H9 (cell line): ENCODE measurements at regions not wholly inside any gene's neighbourhood (a gene's known extent, or its start where the extent isn't known, plus 50 kb on each side); places are given as distances from the start of the nearest gene placed in this dataset.

Experiments
- DNase-seq: peaks from one replicate; pipeline ENCODE4 v3.0.0-alpha.2; 2017
- H2AFZ ChIP-seq: one replicate; pipeline ENCODE4 v1.6.1; 2013; ENCODE audit warnings: mild to moderate bottlenecking, low read length, control low read depth, moderate library complexity
- H2AK5ac ChIP-seq: 2 replicates; pipeline ENCODE4 v1.6.1; 2013; ENCODE audit warnings: low read length, control low read depth, mixed read lengths; ENCODE audit not compliant: insufficient read length
- H2BK120ac ChIP-seq: one replicate; pipeline ENCODE4 v1.6.1; 2013; ENCODE audit warnings: low read depth, mild to moderate bottlenecking, low read length, control low read depth, inconsistent platforms; ENCODE audit not compliant: poor library complexity, severe bottlenecking
- H2BK12ac ChIP-seq: 2 replicates; pipeline ENCODE4 v1.6.1; 2013; ENCODE audit warnings: low read length, control low read depth, mixed read lengths, low read depth; ENCODE audit not compliant: insufficient read length
- H2BK15ac ChIP-seq: 2 replicates; pipeline ENCODE4 v1.6.1; 2013; ENCODE audit warnings: low read depth, low read length, control low read depth
- H2BK20ac ChIP-seq: one replicate; pipeline ENCODE4 v1.6.1; 2013; ENCODE audit warnings: low read depth, mild to moderate bottlenecking, low read length, control low read depth, inconsistent platforms; ENCODE audit not compliant: poor library complexity, severe bottlenecking
- H2BK5ac ChIP-seq: 2 replicates; pipeline ENCODE4 v1.6.1; 2013; ENCODE audit warnings: low read length, control low read depth, mixed read lengths; ENCODE audit not compliant: insufficient read length
- H3K14ac ChIP-seq: 2 replicates; pipeline ENCODE4 v1.6.1; 2013; ENCODE audit warnings: low read length, control low read depth; ENCODE audit not compliant: insufficient read depth
- H3K18ac ChIP-seq: 2 replicates; pipeline ENCODE4 v1.6.1; 2013; ENCODE audit warnings: low read depth, mild to moderate bottlenecking, mixed read lengths, low read length, control low read depth; ENCODE audit not compliant: insufficient read length
- H3K23ac ChIP-seq: 2 replicates; pipeline ENCODE4 v1.6.1; 2013; ENCODE audit warnings: low read length, control low read depth, mixed read lengths, low read depth; ENCODE audit not compliant: insufficient read length
- H3K23me2 ChIP-seq: 2 replicates; pipeline ENCODE4 v1.6.1; 2013; ENCODE audit warnings: low read depth, mild to moderate bottlenecking, mixed read lengths, low read length, control low read depth; ENCODE audit not compliant: insufficient read length, poor library complexity, severe bottlenecking
- H3K27ac ChIP-seq: 2 replicates; pipeline ENCODE4 v1.5.1; 2013; ENCODE audit warnings: low read length, control low read depth, mixed read lengths, low read depth; ENCODE audit not compliant: insufficient read length
- H3K27me3 ChIP-seq: 2 replicates; pipeline ENCODE4 v1.6.1; 2013; ENCODE audit warnings: low read length, control low read depth, inconsistent platforms; ENCODE audit not compliant: insufficient read depth
- H3K4ac ChIP-seq: 2 replicates; pipeline ENCODE4 v1.6.1; 2013; ENCODE audit warnings: low read depth, mild to moderate bottlenecking, control low read depth, inconsistent platforms, low read length, moderate library complexity
- H3K4me1 ChIP-seq: 2 replicates; pipeline ENCODE4 v1.6.1; 2013; ENCODE audit warnings: low read length, control low read depth, inconsistent platforms; ENCODE audit not compliant: insufficient read depth
- H3K4me2 ChIP-seq: 2 replicates; pipeline ENCODE4 v1.6.1; 2013; ENCODE audit warnings: low read length, control low read depth, mixed read lengths; ENCODE audit not compliant: insufficient read length, insufficient read depth
- H3K56ac ChIP-seq: 2 replicates; pipeline ENCODE4 v1.6.1; 2013; ENCODE audit warnings: low read depth, mild to moderate bottlenecking, mixed read lengths, low read length, control low read depth; ENCODE audit not compliant: insufficient read length
- H3K79me1 ChIP-seq: 2 replicates; pipeline ENCODE4 v1.6.1; 2013; ENCODE audit warnings: low read depth, mild to moderate bottlenecking, moderate library complexity, low read length, control low read depth, inconsistent platforms; ENCODE audit not compliant: insufficient read depth, poor library complexity, severe bottlenecking
- H3K79me2 ChIP-seq: 2 replicates; pipeline ENCODE4 v1.6.1; 2013; ENCODE audit warnings: low read length, control low read depth, inconsistent platforms; ENCODE audit not compliant: insufficient read depth
- H3K9ac ChIP-seq: 2 replicates; pipeline ENCODE4 v1.6.1; 2013; ENCODE audit warnings: low read length, control low read depth, mixed read lengths; ENCODE audit not compliant: insufficient read length; ENCODE audit errors: extremely low read depth
- H3K9me3 ChIP-seq: one replicate; pipeline ENCODE4 v1.6.1; 2013; ENCODE audit warnings: low read depth, low read length, inconsistent platforms; ENCODE audit not compliant: control insufficient read depth
- H3T11ph ChIP-seq: one replicate; pipeline ENCODE4 v1.6.1; 2013; ENCODE audit warnings: mild to moderate bottlenecking, low read length, control low read depth, inconsistent platforms
- H4K20me1 ChIP-seq: one replicate; pipeline ENCODE4 v1.6.1; 2013; ENCODE audit not compliant: control insufficient read depth, insufficient read length, insufficient read depth
- H4K5ac ChIP-seq: 2 replicates; pipeline ENCODE4 v1.6.1; 2013; ENCODE audit warnings: low read depth, mild to moderate bottlenecking, mixed read lengths, low read length, control low read depth; ENCODE audit not compliant: insufficient read length
- H4K8ac ChIP-seq: replicated peaks from 2 replicates; pipeline ENCODE4 v1.6.1; 2013; ENCODE audit warnings: low read length, control low read depth, mixed read lengths, low read depth; ENCODE audit not compliant: insufficient read length
- H4K91ac ChIP-seq: 2 replicates; pipeline ENCODE4 v1.6.1; 2013; ENCODE audit warnings: low read depth, mild to moderate bottlenecking, moderate library complexity, mixed read lengths, low read length, control low read depth; ENCODE audit not compliant: insufficient read length
- H3K27ac Mint-ChIP-seq, 3 experiments: 2 replicates in 2 of 3; 3 replicates in 1 of 3; pipeline ENCODE4 v1.8.0; 2020 to 2021; ENCODE audit warnings: mixed read lengths in 3 of 3, mild to moderate bottlenecking in 1 of 3, moderate library complexity in 1 of 3
- H3K27me3 Mint-ChIP-seq: 2 replicates; pipeline ENCODE4 v1.8.0; 2021; ENCODE audit warnings: low read depth, mild to moderate bottlenecking, moderate library complexity, mixed read lengths
- H3K36me3 Mint-ChIP-seq, 3 experiments: 2 replicates in 2 of 3; 3 replicates in 1 of 3; pipeline ENCODE4 v1.8.0; 2020 to 2021; ENCODE audit warnings: low read depth in 3 of 3, mixed read lengths in 3 of 3; ENCODE audit not compliant: insufficient read depth in 1 of 3
- H3K4me1 Mint-ChIP-seq, 2 experiments: 2 replicates each; pipeline ENCODE4 v1.8.0; 2020; ENCODE audit warnings: mixed read lengths in 2 of 2
- H3K4me3 Mint-ChIP-seq, 2 experiments: 2 replicates in 1 of 2; 3 replicates in 1 of 2; pipeline ENCODE4 v1.8.0; 2020 to 2021; ENCODE audit warnings: mild to moderate bottlenecking in 2 of 2, mixed read lengths in 2 of 2, moderate library complexity in 1 of 2
- H3K9me3 Mint-ChIP-seq, 2 experiments: 2 replicates in 1 of 2; 3 replicates in 1 of 2; pipeline ENCODE4 v1.8.0; 2020; ENCODE audit warnings: mild to moderate bottlenecking in 2 of 2, mixed read lengths in 2 of 2, moderate library complexity in 1 of 2
- CTCF ChIP-seq: fragments of 200-600 bp; sonication (generic); conservative IDR thresholded peaks from 3 replicates; pipeline ENCODE4 v1.8.0; 2021; ENCODE audit warnings: antibody characterized with exemption, mild to moderate bottlenecking
- WGBS: extraction: QIAGEN DNeasy Blood & Tissue Kit; methylation state at CpG from one replicate; pipeline ENCODE4 v1.1.7; 2013; ENCODE audit warnings: missing lambda C conversion rate, low lambda C conversion rate, mixed read lengths; ENCODE audit not compliant: insufficient read length; ENCODE audit errors: extremely low coverage; 5-methylcytosine and 5-hydroxymethylcytosine counted together

GRCh38 chr1:239448911-239449310, 62.5 kb downstream of the CHRM3 start:
- H3K4me2 ChIP-seq: no peak overlapping the region
- H3K79me1 ChIP-seq: no peaks in the 10 kb centered on the region
- H4K91ac ChIP-seq: no peak overlapping the region
- H3K23ac ChIP-seq: no peak overlapping the region
- no peak overlapping the region for H3K9ac ChIP-seq
- no peaks in the 10 kb centered on the region for H3K9me3 ChIP-seq
- H4K20me1 ChIP-seq: no peaks in the 10 kb centered on the region
- no peak overlapping the region for H2AK5ac ChIP-seq
- no peak overlapping the region for H2BK5ac ChIP-seq
- H3K4ac ChIP-seq: no peak overlapping the region
- WGBS: no CpG with 5 or more reads among the region's 3 CpGs
- no peaks in the 10 kb centered on the region for H3K79me2 ChIP-seq
- no peak overlapping the region for H2AFZ ChIP-seq
- H2BK15ac ChIP-seq: no peak overlapping the region
- H2BK120ac ChIP-seq: no peak overlapping the region
- Mint-ChIP-seq H3K27ac (no peak overlapping the region), H3K36me3 (no peaks in the 10 kb centered on the region), H3K9me3 (no peaks in the 10 kb centered on the region), H3K4me3 (no peak overlapping the region), H3K4me1 (peaks cover 0 to 3% of the 10 kb centered on the region in 2 experiments; a peak in 1 of 4 replicates), H3K27me3 (no peaks in the 10 kb centered on the region)
- TF ChIP-seq CTCF: no peak
- H3K14ac ChIP-seq: no peak overlapping the region
- H2BK12ac ChIP-seq: no peak overlapping the region
- no peak overlapping the region for H4K5ac ChIP-seq
- H3K56ac ChIP-seq: no peak overlapping the region
- no peak overlapping the region for H2BK20ac ChIP-seq
- no peaks in the 10 kb centered on the region for H3K4me1 ChIP-seq
- no peak overlapping the region for H3K27ac ChIP-seq
- DNase-seq: no peak
- no peak overlapping the region for H3K18ac ChIP-seq
- no peaks in the 10 kb centered on the region for H3K27me3 ChIP-seq
- H3K23me2 ChIP-seq: no peaks in the 10 kb centered on the region
- no peak overlapping the region for H4K8ac ChIP-seq
- H3T11ph ChIP-seq: no peak overlapping the region
